IPS-18a (cell line): ENCODE measurements at regions not wholly inside any gene's neighbourhood (a gene's known extent, or its start where the extent isn't known, plus 50 kb on each side); places are given as distances from the start of the nearest gene placed in this dataset.

Experiments
- H3K27ac ChIP-seq: one replicate; pipeline ENCODE4 v1.5.1; 2013; ENCODE audit warnings: low read length
- H3K27me3 ChIP-seq: one replicate; pipeline ENCODE4 v1.6.1; 2013; ENCODE audit warnings: mild to moderate bottlenecking, low read length; ENCODE audit not compliant: control insufficient read depth, insufficient read depth
- H3K36me3 ChIP-seq: one replicate; pipeline ENCODE4 v1.6.1; 2013; ENCODE audit warnings: low read depth, low read length; ENCODE audit not compliant: control insufficient read depth
- H3K4me1 ChIP-seq: one replicate; pipeline ENCODE4 v1.6.1; 2013; ENCODE audit warnings: low read depth, low read length; ENCODE audit not compliant: control insufficient read depth
- H3K4me3 ChIP-seq: one replicate; pipeline ENCODE4 v1.5.1; 2013; ENCODE audit warnings: low read length
- H3K9ac ChIP-seq: one replicate; pipeline ENCODE4 v1.6.1; 2013; ENCODE audit warnings: mild to moderate bottlenecking, low read length, moderate library complexity
- H3K9me3 ChIP-seq: one replicate; pipeline ENCODE4 v1.6.1; 2013; ENCODE audit warnings: low read depth, low read length; ENCODE audit not compliant: control insufficient read depth

DNA sequence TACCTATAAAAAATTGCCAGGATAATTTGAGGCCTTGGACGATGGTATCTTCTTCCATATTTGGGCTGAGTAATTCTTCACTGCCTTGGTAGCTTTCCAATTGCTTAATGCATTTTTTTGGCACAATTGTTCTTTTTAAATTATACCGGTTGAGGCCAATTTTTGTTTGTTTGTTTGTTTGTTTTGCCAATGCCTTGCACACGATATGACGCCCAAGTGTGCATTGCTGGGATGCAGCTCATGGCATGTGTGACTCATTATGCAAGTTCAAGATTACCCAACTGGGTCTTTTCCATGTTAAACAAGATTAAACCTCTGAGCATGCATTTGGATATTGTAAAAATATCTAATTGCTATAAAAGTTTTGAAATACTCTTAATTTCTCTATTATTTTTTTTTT is 71.1 kb upstream of the KCNIP4 start:
- no peaks in the 10 kb centered on the region for H3K27me3 ChIP-seq
- no peak overlapping the region for H3K4me3 ChIP-seq
- H3K4me1 ChIP-seq, result no peaks in the 10 kb centered on the region
- H3K9me3 ChIP-seq, result no peaks in the 10 kb centered on the region
- H3K9ac ChIP-seq, result no peak overlapping the region
- no peak overlapping the region for H3K27ac ChIP-seq
- no peaks in the 10 kb centered on the region for H3K36me3 ChIP-seq

DNA sequence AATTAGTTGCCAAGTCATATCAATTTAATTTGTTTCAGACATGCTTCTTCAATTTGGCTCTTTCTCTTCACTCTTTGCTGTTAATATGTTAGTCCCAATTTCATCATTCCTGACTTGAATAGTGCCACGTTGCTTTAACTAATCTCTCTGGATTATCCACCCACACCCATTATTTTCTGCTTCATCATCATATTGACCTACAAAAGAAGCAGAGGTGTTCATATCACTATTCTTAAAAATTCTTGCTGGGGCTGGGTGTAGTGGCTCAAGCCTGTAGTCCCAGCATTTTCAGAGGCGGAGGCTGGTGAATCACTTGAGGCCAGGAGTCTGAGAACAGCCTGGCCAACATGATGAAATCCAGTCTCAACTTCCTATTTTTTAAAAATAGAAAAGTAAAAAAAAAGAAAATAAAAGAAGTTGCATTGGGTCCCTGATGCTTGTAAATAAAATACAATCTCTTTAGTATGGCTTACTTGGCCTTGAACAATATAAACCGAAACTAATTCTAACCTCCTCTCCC is 65.7 kb upstream of the KCNIP4 start:
- H3K27me3 ChIP-seq, result no peaks in the 10 kb centered on the region
- no peak overlapping the region for H3K27ac ChIP-seq
- no peak overlapping the region for H3K9ac ChIP-seq

DNA sequence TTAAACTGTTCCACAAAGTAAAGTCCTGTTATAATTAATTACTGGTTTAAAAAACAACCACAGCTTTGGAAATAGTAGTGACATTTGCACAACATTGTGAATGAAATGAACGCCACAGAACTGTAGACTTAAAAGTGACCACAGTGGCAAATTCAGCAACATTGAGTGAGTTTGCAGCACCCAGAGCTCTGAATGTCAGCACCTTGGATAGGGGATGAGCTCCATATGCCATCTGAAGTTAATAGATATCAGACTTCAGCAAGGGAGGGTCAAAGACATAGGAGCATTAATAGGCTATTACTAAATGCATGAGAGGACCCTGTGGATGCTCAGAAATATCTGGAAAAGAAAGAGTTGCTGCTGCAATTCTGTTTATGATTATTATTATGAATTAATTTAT is 55.3 kb upstream of the KCNIP4 start:
- H3K36me3 ChIP-seq, result no peaks in the 10 kb centered on the region
- no peaks in the 10 kb centered on the region for H3K9me3 ChIP-seq
- H3K9ac ChIP-seq, result no peak overlapping the region
- H3K4me1 ChIP-seq, result no peaks in the 10 kb centered on the region
- H3K4me3 ChIP-seq, result no peak overlapping the region
- no peak overlapping the region for H3K27ac ChIP-seq
- H3K27me3 ChIP-seq, result no peaks in the 10 kb centered on the region

More for the DNA sequence above, 65.7 kb upstream of the KCNIP4 start:
- Histone ChIP-seq H3K4me1 (no peaks in the 10 kb centered on the region), H3K9me3 (no peaks in the 10 kb centered on the region), H3K4me3 (no peak overlapping the region), H3K36me3 (no peaks in the 10 kb centered on the region)
